ENCODE measurements at regions not wholly inside any gene's neighbourhood (a gene's known extent, or its start where the extent isn't known, plus 50 kb on each side); places are given as distances from the start of the nearest gene placed in this dataset.
"Not testable (repeated sequence)": the region's sequence is repeated elsewhere in the genome, so short reads cannot be mapped to it uniquely, and the experiment has no call there.

GRCh38 chr12:84034871-84035270 is 877.7 kb downstream of the SLC6A15 start:
- no peaks in the 10 kb centered on the region for H3K27me3 ChIP-seq (ENCODE audit: control insufficient read depth in 1 of 2, insufficient read depth in 2 of 2, low read length in 2 of 2)
- no peaks in the 10 kb centered on the region for H3K4me1 ChIP-seq (ENCODE audit: control insufficient read depth, insufficient read depth, low read length)
- no peak overlapping the region for H3K9ac ChIP-seq (ENCODE audit: low read length in 2 of 2)
- peaks cover 0 to 4% of the 10 kb centered on the region in 2 donors for H3K9me3 ChIP-seq (ENCODE audit: control insufficient read depth in 2 of 2, low read length in 2 of 2)
- no peak overlapping the region for H3K4me3 ChIP-seq (ENCODE audit: low read length in 2 of 2)
- H3K27ac ChIP-seq (ENCODE audit: low read length): no peak overlapping the region
- no peaks in the 10 kb centered on the region for H3K36me3 ChIP-seq (ENCODE audit: control insufficient read depth in 2 of 2, insufficient read depth in 2 of 2, low read length in 2 of 2)

- Histone ChIP-seq H3K4me1 (ENCODE audit: control insufficient read depth, insufficient read depth, low read length) (no peaks in the 10 kb centered on the region), H3K9ac (ENCODE audit: low read length in 2 of 2) (no peak overlapping the region), H3K9me3 (ENCODE audit: control insufficient read depth in 2 of 2, low read length in 2 of 2) (peaks cover 0 to 4% of the 10 kb centered on the region in 2 donors), H3K27ac (ENCODE audit: low read length) (no peak overlapping the region), H3K36me3 (ENCODE audit: control insufficient read depth in 2 of 2, insufficient read depth in 2 of 2, low read length in 2 of 2) (no peaks in the 10 kb centered on the region), H3K4me3 (ENCODE audit: low read length in 2 of 2) (no peak overlapping the region), H3K27me3 (ENCODE audit: control insufficient read depth in 1 of 2, insufficient read depth in 2 of 2, low read length in 2 of 2) (no peaks in the 10 kb centered on the region)
Observed at GRCh38 chr12:84033162-84033561, 879.4 kb downstream of the SLC6A15 start.

- not testable (repeated sequence) for H3K4me1 ChIP-seq (ENCODE audit: control insufficient read depth, insufficient read depth, low read length); H3K27me3 ChIP-seq (ENCODE audit: control insufficient read depth in 1 of 2, insufficient read depth in 2 of 2, low read length in 2 of 2); H3K27ac ChIP-seq (ENCODE audit: low read length); H3K9ac ChIP-seq (ENCODE audit: low read length in 2 of 2); H3K9me3 ChIP-seq (ENCODE audit: control insufficient read depth in 2 of 2, low read length in 2 of 2); H3K36me3 ChIP-seq (ENCODE audit: control insufficient read depth in 2 of 2, insufficient read depth in 2 of 2, low read length in 2 of 2); H3K4me3 ChIP-seq (ENCODE audit: low read length in 2 of 2)
Observed at GRCh38 chr12:84018556-84019179, 893.9 kb downstream of the SLC6A15 start.

GRCh38 chr12:84016956-84017355 is 895.6 kb downstream of the SLC6A15 start:
- H3K4me1 ChIP-seq (ENCODE audit: control insufficient read depth, insufficient read depth, low read length): no peaks in the 10 kb centered on the region
- peaks cover 0 to 6% of the 10 kb centered on the region in 2 donors for H3K9me3 ChIP-seq (ENCODE audit: control insufficient read depth in 2 of 2, low read length in 2 of 2)
- H3K9ac ChIP-seq (ENCODE audit: low read length in 2 of 2): no peak overlapping the region
- no peak overlapping the region for H3K4me3 ChIP-seq (ENCODE audit: low read length in 2 of 2)
- no peak overlapping the region for H3K27ac ChIP-seq (ENCODE audit: low read length)
- H3K27me3 ChIP-seq (ENCODE audit: control insufficient read depth in 1 of 2, insufficient read depth in 2 of 2, low read length in 2 of 2): no peaks in the 10 kb centered on the region
- no peaks in the 10 kb centered on the region for H3K36me3 ChIP-seq (ENCODE audit: control insufficient read depth in 2 of 2, insufficient read depth in 2 of 2, low read length in 2 of 2)

GRCh38 chr12:83997423-83997822 is 915.2 kb downstream of the SLC6A15 start:
- Histone ChIP-seq H3K36me3 (ENCODE audit: control insufficient read depth in 2 of 2, insufficient read depth in 2 of 2, low read length in 2 of 2) (no peaks in the 10 kb centered on the region), H3K27me3 (ENCODE audit: control insufficient read depth in 1 of 2, insufficient read depth in 2 of 2, low read length in 2 of 2) (no peaks in the 10 kb centered on the region), H3K9ac (ENCODE audit: low read length in 2 of 2) (no peak overlapping the region), H3K27ac (ENCODE audit: low read length) (no peak overlapping the region), H3K9me3 (ENCODE audit: control insufficient read depth in 2 of 2, low read length in 2 of 2) (no peaks in the 10 kb centered on the region), H3K4me3 (ENCODE audit: low read length in 2 of 2) (no peak overlapping the region), H3K4me1 (ENCODE audit: control insufficient read depth, insufficient read depth, low read length) (no peaks in the 10 kb centered on the region)

- Histone ChIP-seq H3K27ac (ENCODE audit: low read length) (no peak overlapping the region), H3K4me1 (ENCODE audit: control insufficient read depth, insufficient read depth, low read length) (no peaks in the 10 kb centered on the region), H3K27me3 (ENCODE audit: control insufficient read depth in 1 of 2, insufficient read depth in 2 of 2, low read length in 2 of 2) (no peaks in the 10 kb centered on the region), H3K36me3 (ENCODE audit: control insufficient read depth in 2 of 2, insufficient read depth in 2 of 2, low read length in 2 of 2) (no peaks in the 10 kb centered on the region), H3K9ac (ENCODE audit: low read length in 2 of 2) (no peak overlapping the region), H3K4me3 (ENCODE audit: low read length in 2 of 2) (no peak overlapping the region), H3K9me3 (ENCODE audit: control insufficient read depth in 2 of 2, low read length in 2 of 2) (no peaks in the 10 kb centered on the region)
Observed at GRCh38 chr12:83996671-83997070, 915.9 kb downstream of the SLC6A15 start.

GRCh38 chr12:83985084-83985483 is 927.5 kb downstream of the SLC6A15 start:
- no peaks in the 10 kb centered on the region for H3K4me1 ChIP-seq (ENCODE audit: control insufficient read depth, insufficient read depth, low read length)
- no peak overlapping the region for H3K27ac ChIP-seq (ENCODE audit: low read length)
- H3K36me3 ChIP-seq (ENCODE audit: control insufficient read depth in 2 of 2, insufficient read depth in 2 of 2, low read length in 2 of 2): no peaks in the 10 kb centered on the region
- H3K9me3 ChIP-seq (ENCODE audit: control insufficient read depth in 2 of 2, low read length in 2 of 2): no peaks in the 10 kb centered on the region
- no peaks in the 10 kb centered on the region for H3K27me3 ChIP-seq (ENCODE audit: control insufficient read depth in 1 of 2, insufficient read depth in 2 of 2, low read length in 2 of 2)
- H3K4me3 ChIP-seq (ENCODE audit: low read length in 2 of 2): no peak overlapping the region
- H3K9ac ChIP-seq (ENCODE audit: low read length in 2 of 2): no peak overlapping the region

GRCh38 chr12:83980398-83980797 is 932.2 kb downstream of the SLC6A15 start:
- Histone ChIP-seq H3K9ac (ENCODE audit: low read length in 2 of 2) (no peak overlapping the region), H3K4me1 (ENCODE audit: control insufficient read depth, insufficient read depth, low read length) (no peaks in the 10 kb centered on the region), H3K4me3 (ENCODE audit: low read length in 2 of 2) (no peak overlapping the region), H3K27me3 (ENCODE audit: control insufficient read depth in 1 of 2, insufficient read depth in 2 of 2, low read length in 2 of 2) (no peaks in the 10 kb centered on the region), H3K9me3 (ENCODE audit: control insufficient read depth in 2 of 2, low read length in 2 of 2) (no peaks in the 10 kb centered on the region), H3K36me3 (ENCODE audit: control insufficient read depth in 2 of 2, insufficient read depth in 2 of 2, low read length in 2 of 2) (no peaks in the 10 kb centered on the region), H3K27ac (ENCODE audit: low read length) (no peak overlapping the region)

GRCh38 chr12:83979785-83980184 is 932.8 kb downstream of the SLC6A15 start:
- Histone ChIP-seq H3K9ac (ENCODE audit: low read length in 2 of 2) (no peak overlapping the region), H3K9me3 (ENCODE audit: control insufficient read depth in 2 of 2, low read length in 2 of 2) (no peaks in the 10 kb centered on the region), H3K4me3 (ENCODE audit: low read length in 2 of 2) (no peak overlapping the region), H3K36me3 (ENCODE audit: control insufficient read depth in 2 of 2, insufficient read depth in 2 of 2, low read length in 2 of 2) (no peaks in the 10 kb centered on the region), H3K27me3 (ENCODE audit: control insufficient read depth in 1 of 2, insufficient read depth in 2 of 2, low read length in 2 of 2) (no peaks in the 10 kb centered on the region), H3K4me1 (ENCODE audit: control insufficient read depth, insufficient read depth, low read length) (no peaks in the 10 kb centered on the region), H3K27ac (ENCODE audit: low read length) (no peak overlapping the region)

- Histone ChIP-seq H3K36me3 (ENCODE audit: control insufficient read depth in 2 of 2, insufficient read depth in 2 of 2, low read length in 2 of 2) (no peaks in the 10 kb centered on the region), H3K27ac (ENCODE audit: low read length) (no peak overlapping the region), H3K4me1 (ENCODE audit: control insufficient read depth, insufficient read depth, low read length) (no peaks in the 10 kb centered on the region), H3K27me3 (ENCODE audit: control insufficient read depth in 1 of 2, insufficient read depth in 2 of 2, low read length in 2 of 2) (no peaks in the 10 kb centered on the region), H3K9ac (ENCODE audit: low read length in 2 of 2) (no peak overlapping the region), H3K9me3 (ENCODE audit: control insufficient read depth in 2 of 2, low read length in 2 of 2) (no peaks in the 10 kb centered on the region), H3K4me3 (ENCODE audit: low read length in 2 of 2) (no peak overlapping the region)
Observed at GRCh38 chr12:83971781-83972180, 940.8 kb downstream of the SLC6A15 start.

GRCh38 chr12:83960767-83961166 is 951.8 kb downstream of the SLC6A15 start:
- H3K4me1 ChIP-seq (ENCODE audit: control insufficient read depth, insufficient read depth, low read length): no peaks in the 10 kb centered on the region
- H3K9ac ChIP-seq (ENCODE audit: low read length in 2 of 2): no peak overlapping the region
- no peaks in the 10 kb centered on the region for H3K27me3 ChIP-seq (ENCODE audit: control insufficient read depth in 1 of 2, insufficient read depth in 2 of 2, low read length in 2 of 2)
- H3K4me3 ChIP-seq (ENCODE audit: low read length in 2 of 2): no peak overlapping the region
- no peaks in the 10 kb centered on the region for H3K36me3 ChIP-seq (ENCODE audit: control insufficient read depth in 2 of 2, insufficient read depth in 2 of 2, low read length in 2 of 2)
- no peak overlapping the region for H3K27ac ChIP-seq (ENCODE audit: low read length)
- H3K9me3 ChIP-seq (ENCODE audit: control insufficient read depth in 2 of 2, low read length in 2 of 2): no peaks in the 10 kb centered on the region

Measured in stomach smooth muscle (tissue), 2 donors.